Right lobe of liver (tissue), 4 donors: ENCODE measurements at regions not wholly inside any gene's neighbourhood (a gene's known extent, or its start where the extent isn't known, plus 50 kb on each side); places are given as distances from the start of the nearest gene placed in this dataset.

Source experiments
- POLR2A ChIP-seq: fragments of 450-650 bp; IDR thresholded peaks from one replicate; pipeline ENCODE4 v1.6.1; 2017; ENCODE audit warnings: antibody characterized with exemption, mild to moderate bottlenecking
- TF ChIP-seq, protein P1 (sequence below), 4 donors: fragments of 200-600 bp in 3 of 4; fragments of 450-650 bp in 1 of 4; IDR thresholded peaks; one replicate each; pipeline versions ENCODE4 v1.5.1 to v1.8.0; 2016 to 2022; ENCODE audit warnings: antibody characterized with exemption in 4 of 4, mild to moderate bottlenecking in 2 of 4
- donor health status: DM: no; HTN: no; CAD: no.
- donor health status: DM: no; HTN: no; CAD: no.
- donor health status: DM: no; HTN: yes; CAD: no.

DNA sequence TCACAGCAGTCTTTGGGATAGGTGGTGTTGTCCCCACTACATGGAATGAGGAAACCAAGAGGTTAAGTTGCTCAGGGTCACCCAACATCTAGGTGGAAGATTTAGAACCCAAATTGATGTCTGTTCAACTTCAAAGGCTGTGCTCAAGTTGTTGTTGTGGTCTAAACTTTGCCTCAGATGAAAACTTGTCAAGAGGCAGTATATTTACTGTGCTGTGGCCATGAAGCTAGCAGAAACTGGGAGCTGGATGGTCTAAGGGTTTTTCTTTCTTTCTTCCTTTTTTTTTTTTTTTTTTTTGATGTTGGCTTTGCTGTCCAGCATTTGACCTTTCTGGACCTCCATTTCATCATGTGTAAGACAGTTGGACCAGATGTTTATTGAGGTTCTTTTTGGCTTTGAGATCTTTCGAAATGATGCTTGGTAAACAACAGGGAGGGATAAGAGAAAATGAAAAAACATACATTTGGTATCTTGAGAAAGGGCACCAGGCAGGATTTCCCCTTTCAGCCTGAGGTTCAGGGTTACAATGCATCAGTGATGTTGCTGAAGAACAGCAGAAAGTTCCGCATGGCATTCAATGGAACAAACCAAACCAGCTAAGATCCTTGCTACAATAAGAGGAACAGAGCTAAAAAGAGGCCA, 166.2 kb upstream of the RPS6KA3 start:
- TF ChIP-seq, protein P1, sequence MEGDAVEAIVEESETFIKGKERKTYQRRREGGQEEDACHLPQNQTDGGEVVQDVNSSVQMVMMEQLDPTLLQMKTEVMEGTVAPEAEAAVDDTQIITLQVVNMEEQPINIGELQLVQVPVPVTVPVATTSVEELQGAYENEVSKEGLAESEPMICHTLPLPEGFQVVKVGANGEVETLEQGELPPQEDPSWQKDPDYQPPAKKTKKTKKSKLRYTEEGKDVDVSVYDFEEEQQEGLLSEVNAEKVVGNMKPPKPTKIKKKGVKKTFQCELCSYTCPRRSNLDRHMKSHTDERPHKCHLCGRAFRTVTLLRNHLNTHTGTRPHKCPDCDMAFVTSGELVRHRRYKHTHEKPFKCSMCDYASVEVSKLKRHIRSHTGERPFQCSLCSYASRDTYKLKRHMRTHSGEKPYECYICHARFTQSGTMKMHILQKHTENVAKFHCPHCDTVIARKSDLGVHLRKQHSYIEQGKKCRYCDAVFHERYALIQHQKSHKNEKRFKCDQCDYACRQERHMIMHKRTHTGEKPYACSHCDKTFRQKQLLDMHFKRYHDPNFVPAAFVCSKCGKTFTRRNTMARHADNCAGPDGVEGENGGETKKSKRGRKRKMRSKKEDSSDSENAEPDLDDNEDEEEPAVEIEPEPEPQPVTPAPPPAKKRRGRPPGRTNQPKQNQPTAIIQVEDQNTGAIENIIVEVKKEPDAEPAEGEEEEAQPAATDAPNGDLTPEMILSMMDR (IDR thresholded peaks at IDR 0.05), result no peak
- no peak for TF ChIP-seq POLR2A
